NCI-H1417 treated with DMSO at 0.1 percent for 48 hours (cell line): ENCODE measurements at regions not wholly inside any gene's neighbourhood (a gene's known extent, or its start where the extent isn't known, plus 50 kb on each side); places are given as distances from the start of the nearest gene placed in this dataset.

ENCODE experiments used
- DNase-seq: peaks from one replicate; lab custom pipeline; 2025; lab: John Stamatoyannopoulos, UW

GRCh38 chr1:34330061-34330460, 153.4 kb downstream of the C1orf94 start:
- DNase-seq: no peak

- DNase-seq: no peak
Observed at GRCh38 chr1:34331020-34331926, 154.6 kb downstream of the C1orf94 start.

- DNase-seq: no peak
Observed at GRCh38 chr1:34332996-34333395, 156.3 kb downstream of the C1orf94 start.

- DNase-seq: no peak
Observed at GRCh38 chr1:34338871-34339270, 162.2 kb downstream of the C1orf94 start.

GRCh38 chr1:34341896-34342295, 165.2 kb downstream of the C1orf94 start:
- no peak for DNase-seq

- DNase-seq: no peak
Observed at GRCh38 chr1:34342334-34342733, 165.6 kb downstream of the C1orf94 start.

GRCh38 chr1:34346128-34346527, 169.4 kb downstream of the C1orf94 start:
- DNase-seq: no peak

- DNase-seq: no peak
Observed at GRCh38 chr1:34353409-34353808, 176.7 kb downstream of the C1orf94 start.

- no peak for DNase-seq
Observed at GRCh38 chr1:34354367-34354766, 177.7 kb downstream of the C1orf94 start.

GRCh38 chr1:34356853-34357252, 180.1 kb downstream of the C1orf94 start:
- DNase-seq: no peak

GRCh38 chr1:34358636-34359035, 181.9 kb downstream of the C1orf94 start:
- DNase-seq: no peak

- DNase-seq: no peak
Observed at GRCh38 chr1:34359411-34359810, 182.7 kb downstream of the C1orf94 start.

GRCh38 chr1:34360574-34360973, 183.9 kb downstream of the C1orf94 start:
- DNase-seq: no peak

- no peak for DNase-seq
Observed at GRCh38 chr1:34361121-34361520, 184.4 kb downstream of the C1orf94 start.

- no peak for DNase-seq
Observed at GRCh38 chr1:34361781-34362357, 185.2 kb downstream of the C1orf94 start.

- no peak for DNase-seq
Observed at GRCh38 chr1:34362949-34363348, 186.2 kb downstream of the C1orf94 start.

- no peak for DNase-seq
Observed at GRCh38 chr1:34363447-34363846, 186.7 kb downstream of the C1orf94 start.

- no peak for DNase-seq
Observed at GRCh38 chr1:34363915-34364314, 187.2 kb downstream of the C1orf94 start.

- DNase-seq: no peak
Observed at GRCh38 chr1:34364376-34364775, 187.7 kb downstream of the C1orf94 start.

GRCh38 chr1:34365295-34365694, 188.6 kb downstream of the C1orf94 start:
- DNase-seq: no peak

- no peak for DNase-seq
Observed at GRCh38 chr1:34366875-34367624, 190.3 kb downstream of the C1orf94 start.

GRCh38 chr1:34367954-34368353, 191.2 kb downstream of the C1orf94 start:
- DNase-seq: no peak
